Thoracic aorta (tissue), 2 donors: ENCODE measurements at regions not wholly inside any gene's neighbourhood (a gene's known extent, or its start where the extent isn't known, plus 50 kb on each side); places are given as distances from the start of the nearest gene placed in this dataset.

ENCODE experiments used
- ATAC-seq: fragments of 150-250 bp; one replicate; pipeline ENCODE4 v1.8.0; 2017; ENCODE audit warnings: low read depth; ENCODE audit not compliant: insufficient number of reproducible peaks, low FRiP score
- DNase-seq: peaks from one replicate; pipeline ENCODE4 v3.0.0-alpha.2; 2020; ENCODE audit warnings: low spot score
- H3K27ac ChIP-seq, 2 donors: fragments of 200-600 bp; sonication (generic); 1 replicate in 1 of 2; 2 replicates in 1 of 2; pipeline ENCODE4 v1.5.1; 2016; ENCODE audit warnings: mild to moderate bottlenecking in 2 of 2, moderate library complexity in 2 of 2
- H3K27me3 ChIP-seq: fragments of 200-600 bp; sonication (generic); replicated peaks from 2 replicates; pipeline ENCODE4 v1.6.0; 2016; ENCODE audit warnings: mild to moderate bottlenecking; ENCODE audit not compliant: insufficient read depth
- H3K36me3 ChIP-seq: fragments of 200-600 bp; sonication (generic); one replicate; pipeline ENCODE4 v1.5.1; 2016
- H3K4me1 ChIP-seq, 2 donors: fragments of 200-600 bp; sonication (generic); 1 replicate in 1 of 2; 2 replicates in 1 of 2; pipeline versions ENCODE4 v1.5.1 to v1.6.0; 2016; ENCODE audit warnings: low read depth in 2 of 2, mild to moderate bottlenecking in 1 of 2; ENCODE audit not compliant: control insufficient read depth in 1 of 2
- H3K4me3 ChIP-seq: fragments of 200-600 bp; sonication (generic); 2 replicates; pipeline ENCODE4 v1.5.1; 2016; ENCODE audit warnings: mild to moderate bottlenecking
- H3K9me3 ChIP-seq: fragments of 200-600 bp; sonication (generic); 2 replicates; pipeline ENCODE4 v1.5.1; 2016
- CTCF ChIP-seq: fragments of 200-600 bp; sonication (generic); IDR thresholded peaks from one replicate; pipeline ENCODE4 v1.5.1; 2019; ENCODE audit warnings: antibody characterized with exemption

GRCh38 chr14:101062065-101062450 lies 158.5 kb upstream of the RTL1 start:
- Histone ChIP-seq H3K36me3 (no peaks in the 10 kb centered on the region), H3K4me3 (no peak overlapping the region), H3K27ac (no peak overlapping the region), H3K27me3 (no peaks in the 10 kb centered on the region), H3K4me1 (no peaks in the 10 kb centered on the region), H3K9me3 (no peaks in the 10 kb centered on the region)
- ATAC-seq (no peak), DNase-seq (no peak)
- no peak for TF ChIP-seq CTCF

- no peaks in the 10 kb centered on the region for H3K4me1 ChIP-seq
- no peak overlapping the region for H3K4me3 ChIP-seq
- H3K36me3 ChIP-seq = no peaks in the 10 kb centered on the region
- DNase-seq (no peak), ATAC-seq (no peak)
- H3K9me3 ChIP-seq = no peaks in the 10 kb centered on the region
- TF ChIP-seq CTCF = no peak
- H3K27me3 ChIP-seq = no peaks in the 10 kb centered on the region
- H3K27ac ChIP-seq = no peak overlapping the region
Measured at GRCh38 chr14:101062601-101063000, 159.1 kb upstream of the RTL1 start.

GRCh38 chr14:101063121-101063520 lies 159.6 kb upstream of the RTL1 start:
- Histone ChIP-seq H3K27me3 (no peaks in the 10 kb centered on the region), H3K4me1 (no peaks in the 10 kb centered on the region), H3K4me3 (no peak overlapping the region), H3K36me3 (no peaks in the 10 kb centered on the region), H3K9me3 (no peaks in the 10 kb centered on the region), H3K27ac (no peak overlapping the region)
- TF ChIP-seq CTCF = no peak
- DNase-seq (no peak), ATAC-seq (no peak)

DNA sequence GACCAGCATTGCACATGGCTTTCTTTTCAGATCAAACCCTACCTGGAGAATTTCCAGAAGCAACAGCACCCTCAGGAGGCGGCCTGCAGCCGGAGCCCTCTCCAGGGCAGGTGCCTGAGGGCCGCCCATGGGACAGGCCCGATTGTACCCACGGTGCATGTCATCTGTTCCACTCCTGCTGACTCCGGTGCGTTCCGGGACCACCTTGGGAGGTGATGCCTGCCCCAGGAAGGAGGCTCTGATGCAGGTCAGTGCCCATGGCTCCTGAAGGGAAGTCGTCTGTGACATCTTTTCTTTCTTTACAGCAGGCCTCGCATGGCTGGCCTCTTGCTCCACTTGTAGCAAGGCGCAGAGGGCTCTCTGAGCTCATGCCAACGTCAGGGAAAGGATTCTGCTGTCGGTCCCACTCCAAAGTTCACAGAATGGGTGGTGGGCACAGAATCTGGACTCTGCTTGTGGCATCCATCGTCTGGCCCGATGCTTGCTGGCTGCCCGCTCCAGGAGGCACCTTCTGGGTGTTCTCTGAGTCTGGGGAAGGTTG lies 160.7 kb upstream of the RTL1 start:
- no peaks in the 10 kb centered on the region for H3K4me1 ChIP-seq
- H3K4me3 ChIP-seq = no peak overlapping the region
- H3K27me3 ChIP-seq = no peaks in the 10 kb centered on the region
- H3K27ac ChIP-seq = no peak overlapping the region
- no peaks in the 10 kb centered on the region for H3K9me3 ChIP-seq
- ATAC-seq = no peak
- TF ChIP-seq CTCF = no peak
- no peaks in the 10 kb centered on the region for H3K36me3 ChIP-seq
- no peak for DNase-seq

DNA sequence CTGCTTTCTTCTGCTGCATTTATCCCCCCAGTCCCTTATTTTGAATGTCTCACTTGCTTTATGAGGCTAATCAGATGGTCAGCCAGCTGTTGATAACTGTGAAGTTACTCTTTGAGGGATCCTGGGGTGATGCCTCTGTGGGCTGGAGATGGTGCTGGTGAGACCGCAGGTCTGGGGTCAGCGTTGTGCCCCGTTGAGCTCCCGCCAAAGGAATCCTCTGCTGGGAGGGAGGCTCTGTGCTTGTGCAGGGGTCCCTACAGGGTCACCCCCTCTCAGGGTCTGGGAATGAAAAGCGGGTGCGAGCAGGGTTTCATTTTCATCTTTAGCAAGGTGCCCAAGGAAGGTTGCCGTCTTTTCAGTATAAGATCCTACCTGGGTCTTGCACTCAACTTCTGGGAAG lies 161.2 kb upstream of the RTL1 start:
- Histone ChIP-seq H3K27me3 (no peaks in the 10 kb centered on the region), H3K27ac (no peak overlapping the region), H3K4me3 (no peak overlapping the region), H3K4me1 (no peaks in the 10 kb centered on the region), H3K36me3 (no peaks in the 10 kb centered on the region), H3K9me3 (no peaks in the 10 kb centered on the region)
- TF ChIP-seq CTCF = no peak
- ATAC-seq (no peak), DNase-seq (no peak)
